ENCODE measurements at regions not wholly inside any gene's neighbourhood (a gene's known extent, or its start where the extent isn't known, plus 50 kb on each side); places are given as distances from the start of the nearest gene placed in this dataset.

DNA sequence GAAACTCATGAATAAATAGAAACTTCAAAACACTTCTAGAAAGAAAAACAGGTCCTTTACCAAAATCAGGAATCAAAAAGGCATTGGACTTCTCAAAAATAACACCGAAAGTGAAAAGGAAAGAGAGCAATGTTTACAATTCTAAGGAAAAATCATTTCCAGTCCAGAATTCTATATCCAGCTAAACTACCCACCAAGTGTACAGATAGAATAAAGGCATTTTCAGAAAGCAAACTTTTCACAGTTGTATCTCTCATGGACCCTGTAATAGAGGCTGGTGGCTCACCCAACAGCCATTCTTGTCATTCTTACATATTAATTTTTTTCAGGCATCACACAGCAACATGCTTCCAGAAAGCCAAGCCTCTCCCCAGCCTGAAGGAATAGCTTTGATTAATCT lies 63.7 kb downstream of the FOXD1 start:
- peaks cover 4% of the 10 kb centered on the region for H3K4me1 Mint-ChIP-seq (ENCODE audit: unreplicated experiment)
- no peak overlapping the region for H3K4me3 Mint-ChIP-seq (ENCODE audit: unreplicated experiment)
- DNase-seq (ENCODE audit: low spot score): no peak
- no peaks in the 10 kb centered on the region for H3K27me3 Mint-ChIP-seq (ENCODE audit: unreplicated experiment)
- H3K27ac Mint-ChIP-seq (ENCODE audit: unreplicated experiment): no peak overlapping the region
- TF ChIP-seq, protein P1, sequence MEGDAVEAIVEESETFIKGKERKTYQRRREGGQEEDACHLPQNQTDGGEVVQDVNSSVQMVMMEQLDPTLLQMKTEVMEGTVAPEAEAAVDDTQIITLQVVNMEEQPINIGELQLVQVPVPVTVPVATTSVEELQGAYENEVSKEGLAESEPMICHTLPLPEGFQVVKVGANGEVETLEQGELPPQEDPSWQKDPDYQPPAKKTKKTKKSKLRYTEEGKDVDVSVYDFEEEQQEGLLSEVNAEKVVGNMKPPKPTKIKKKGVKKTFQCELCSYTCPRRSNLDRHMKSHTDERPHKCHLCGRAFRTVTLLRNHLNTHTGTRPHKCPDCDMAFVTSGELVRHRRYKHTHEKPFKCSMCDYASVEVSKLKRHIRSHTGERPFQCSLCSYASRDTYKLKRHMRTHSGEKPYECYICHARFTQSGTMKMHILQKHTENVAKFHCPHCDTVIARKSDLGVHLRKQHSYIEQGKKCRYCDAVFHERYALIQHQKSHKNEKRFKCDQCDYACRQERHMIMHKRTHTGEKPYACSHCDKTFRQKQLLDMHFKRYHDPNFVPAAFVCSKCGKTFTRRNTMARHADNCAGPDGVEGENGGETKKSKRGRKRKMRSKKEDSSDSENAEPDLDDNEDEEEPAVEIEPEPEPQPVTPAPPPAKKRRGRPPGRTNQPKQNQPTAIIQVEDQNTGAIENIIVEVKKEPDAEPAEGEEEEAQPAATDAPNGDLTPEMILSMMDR (IDR thresholded peaks at IDR 0.05; ENCODE audit: unreplicated experiment): no peak
- no peaks in the 10 kb centered on the region for H3K36me3 Mint-ChIP-seq (ENCODE audit: low read depth, unreplicated experiment)
- no peaks in the 10 kb centered on the region for H3K9me3 Mint-ChIP-seq (ENCODE audit: unreplicated experiment)

DNA sequence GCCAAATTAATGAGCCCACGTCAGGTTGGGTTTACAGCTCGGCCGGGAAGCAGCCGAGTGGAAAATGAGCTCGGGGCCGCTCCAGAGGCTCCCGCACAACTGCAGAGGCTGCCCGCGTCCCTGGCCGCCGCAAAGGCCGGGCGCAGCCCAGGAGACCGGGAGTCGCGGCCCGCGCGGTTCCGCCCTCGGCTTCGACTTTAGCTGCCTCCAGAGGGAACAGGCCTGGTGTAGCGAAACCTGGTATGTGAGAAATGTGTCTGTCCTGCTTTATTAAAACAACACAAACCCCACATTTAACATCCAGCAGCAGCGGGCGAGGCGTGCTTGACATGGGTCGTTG lies 66.2 kb downstream of the FOXD1 start:
- TF ChIP-seq, protein P1 (IDR thresholded peaks at IDR 0.05; ENCODE audit: unreplicated experiment): no peak
- no peak overlapping the region for H3K4me3 Mint-ChIP-seq (ENCODE audit: unreplicated experiment)
- H3K27me3 Mint-ChIP-seq (ENCODE audit: unreplicated experiment): no peaks in the 10 kb centered on the region
- no peak overlapping the region for H3K27ac Mint-ChIP-seq (ENCODE audit: unreplicated experiment)
- DNase-seq (ENCODE audit: low spot score): no peak
- no peaks in the 10 kb centered on the region for H3K9me3 Mint-ChIP-seq (ENCODE audit: unreplicated experiment)
- no peaks in the 10 kb centered on the region for H3K36me3 Mint-ChIP-seq (ENCODE audit: low read depth, unreplicated experiment)
- no peaks in the 10 kb centered on the region for H3K4me1 Mint-ChIP-seq (ENCODE audit: unreplicated experiment)

DNA sequence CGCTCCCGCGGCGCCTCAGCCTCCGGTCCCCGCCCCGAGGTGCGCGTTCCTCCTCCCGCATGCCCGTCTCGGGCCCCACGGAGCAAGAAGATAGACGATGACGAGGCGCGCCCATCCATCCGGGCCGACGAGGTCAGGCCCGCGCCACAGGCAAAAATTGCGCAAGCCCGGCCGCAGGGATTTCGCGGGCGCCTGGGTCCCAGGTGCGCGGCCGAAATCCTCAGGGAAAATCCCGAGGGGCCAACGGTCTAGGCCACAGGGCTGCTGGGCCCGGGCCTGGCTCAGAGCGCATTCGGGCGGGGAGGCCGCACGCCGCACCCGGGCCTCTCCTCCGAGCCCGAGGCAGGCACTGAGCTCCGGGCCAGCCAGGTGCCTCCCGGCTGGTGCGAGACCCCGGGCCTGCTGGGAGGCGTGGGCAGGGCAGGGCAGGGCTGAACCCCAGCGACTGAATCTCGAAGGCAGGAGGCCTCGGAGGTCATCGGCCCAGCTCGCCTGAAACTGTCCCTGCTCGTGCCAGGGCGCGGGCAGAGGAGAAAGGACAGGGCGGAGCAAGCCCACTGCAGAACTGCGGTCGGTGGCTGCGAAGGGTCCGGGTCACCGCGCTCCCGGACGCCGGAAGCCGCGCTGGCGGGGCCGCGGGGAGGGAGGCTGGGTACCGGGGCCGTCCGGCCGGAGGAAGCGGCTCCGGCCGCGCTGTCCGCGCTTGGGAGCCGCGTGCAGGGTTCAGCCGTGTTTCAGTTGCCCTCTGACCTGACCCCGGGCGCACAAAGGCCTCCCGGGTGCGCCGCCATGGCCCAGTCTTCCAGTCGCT lies 66.8 kb downstream of the FOXD1 start:
- Mint-ChIP-seq H3K4me1 (ENCODE audit: unreplicated experiment) (no peaks in the 10 kb centered on the region), H3K9me3 (ENCODE audit: unreplicated experiment) (no peaks in the 10 kb centered on the region), H3K36me3 (ENCODE audit: low read depth, unreplicated experiment) (no peaks in the 10 kb centered on the region), H3K27ac (ENCODE audit: unreplicated experiment) (no peak overlapping the region), H3K4me3 (ENCODE audit: unreplicated experiment) (no peak overlapping the region), H3K27me3 (ENCODE audit: unreplicated experiment) (no peaks in the 10 kb centered on the region)
- TF ChIP-seq, protein P1 (IDR thresholded peaks at IDR 0.05; ENCODE audit: unreplicated experiment): no peak
- DNase-seq (ENCODE audit: low spot score): no peak

DNA sequence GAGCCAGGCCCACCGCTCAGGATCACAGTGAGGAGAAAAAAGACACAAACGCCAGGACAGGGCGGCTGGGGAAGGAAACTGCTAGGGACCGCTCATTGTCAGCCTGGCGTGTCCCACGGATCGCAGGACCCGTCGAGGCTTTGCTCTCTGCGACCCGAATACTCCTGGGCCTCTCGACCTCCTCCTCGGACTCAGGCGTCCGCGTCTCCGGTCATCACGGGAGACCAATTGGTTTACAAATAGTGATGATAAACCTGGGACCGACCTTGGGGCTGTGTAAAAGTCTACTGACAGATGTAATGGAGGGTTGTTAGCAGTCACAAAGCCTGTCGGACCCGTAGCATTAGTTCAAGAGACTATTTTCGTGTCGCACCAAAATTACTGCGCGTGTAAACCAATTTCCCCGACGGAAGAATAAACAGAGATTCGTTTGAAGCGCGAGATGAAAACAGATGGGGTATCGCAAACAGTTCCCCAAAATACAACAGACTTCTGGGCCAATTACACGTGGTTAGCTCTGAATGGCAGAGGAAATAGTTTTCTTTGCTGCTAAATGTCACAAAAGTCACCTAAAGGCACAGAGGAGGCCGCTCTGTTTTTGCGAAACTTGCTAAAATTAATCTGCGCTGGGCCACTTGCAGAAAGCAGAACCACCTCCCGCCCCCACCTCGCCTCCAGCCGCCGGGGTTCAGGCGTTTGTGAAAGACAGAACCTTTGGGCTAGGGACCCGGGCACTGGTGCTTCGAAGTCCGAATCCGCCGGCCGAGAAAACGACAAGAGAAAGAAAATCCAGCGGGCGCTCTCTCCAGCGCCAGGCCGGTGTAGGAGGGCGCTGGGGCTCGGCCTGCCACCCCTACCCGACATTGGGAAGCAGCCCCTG lies 67.6 kb downstream of the FOXD1 start:
- Mint-ChIP-seq H3K27me3 (ENCODE audit: unreplicated experiment) (no peaks in the 10 kb centered on the region), H3K4me3 (ENCODE audit: unreplicated experiment) (no peak overlapping the region), H3K27ac (ENCODE audit: unreplicated experiment) (no peak overlapping the region), H3K9me3 (ENCODE audit: unreplicated experiment) (no peaks in the 10 kb centered on the region), H3K4me1 (ENCODE audit: unreplicated experiment) (no peaks in the 10 kb centered on the region), H3K36me3 (ENCODE audit: low read depth, unreplicated experiment) (no peaks in the 10 kb centered on the region)
- TF ChIP-seq, protein P1 (IDR thresholded peaks at IDR 0.05; ENCODE audit: unreplicated experiment): no peak
- DNase-seq (ENCODE audit: low spot score): no peak

DNA sequence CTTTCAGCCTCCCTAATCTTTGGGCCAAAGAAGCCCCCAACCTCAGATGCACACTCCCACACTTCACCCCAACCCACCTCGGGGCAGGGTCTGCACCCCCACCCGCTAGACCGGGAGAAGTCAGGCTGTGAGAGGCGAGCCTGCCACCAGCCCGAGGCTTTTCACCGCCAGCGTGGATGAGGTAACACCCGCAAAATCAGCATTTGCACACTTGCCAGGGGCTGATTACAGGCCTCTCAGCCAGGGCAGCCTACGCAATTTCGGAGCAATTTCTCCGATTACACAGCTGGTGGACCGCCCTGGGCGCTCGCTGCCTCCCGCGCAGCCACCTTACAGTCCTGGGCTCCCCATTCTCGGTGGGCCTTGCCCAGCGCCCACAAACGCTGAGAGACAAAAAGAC lies 68.5 kb downstream of the FOXD1 start:
- H3K4me1 Mint-ChIP-seq (ENCODE audit: unreplicated experiment): no peaks in the 10 kb centered on the region
- H3K27ac Mint-ChIP-seq (ENCODE audit: unreplicated experiment): no peak overlapping the region
- no peaks in the 10 kb centered on the region for H3K9me3 Mint-ChIP-seq (ENCODE audit: unreplicated experiment)
- H3K4me3 Mint-ChIP-seq (ENCODE audit: unreplicated experiment): no peak overlapping the region
- H3K27me3 Mint-ChIP-seq (ENCODE audit: unreplicated experiment): peaks cover 2% of the 10 kb centered on the region
- H3K36me3 Mint-ChIP-seq (ENCODE audit: low read depth, unreplicated experiment): no peaks in the 10 kb centered on the region
- TF ChIP-seq, protein P1 (IDR thresholded peaks at IDR 0.05; ENCODE audit: unreplicated experiment): no peak
- DNase-seq (ENCODE audit: low spot score): no peak

Data from endothelial cell (in vitro differentiated cells).